GM12891 (cell line): ENCODE measurements at regions not wholly inside any gene's neighbourhood (a gene's known extent, or its start where the extent isn't known, plus 50 kb on each side); places are given as distances from the start of the nearest gene placed in this dataset.

Source experiments
- DNase-seq: peaks from one replicate; pipeline ENCODE4 v3.0.0; 2011; ENCODE audit warnings: low spot score; ENCODE audit not compliant: insufficient read length
- FAIRE-seq: peaks from 2 replicates; lab custom pipeline; 2011; peaks lifted over from hg19 to GRCh38; lab: Jason Lieb, UNC
- PAX5 ChIP-seq: IDR thresholded peaks from 2 replicates; pipeline ENCODE4 v1.6.1; 2011; ENCODE audit warnings: low read length, moderate library complexity, mild to moderate bottlenecking; ENCODE audit not compliant: insufficient read depth, severe bottlenecking
- POLR2A ChIP-seq: IDR thresholded peaks from 2 replicates; pipeline ENCODE4 v1.6.1; 2011; ENCODE audit warnings: low read depth, low read length, control low read depth
- POLR2AphosphoS5 ChIP-seq: IDR thresholded peaks from 2 replicates; pipeline ENCODE4 v1.6.1; 2011; ENCODE audit warnings: low read depth, low read length, control low read depth
- POU2F2 ChIP-seq: IDR thresholded peaks from 2 replicates; pipeline ENCODE4 v1.6.1; 2011; ENCODE audit warnings: low read depth, mild to moderate bottlenecking, control low read depth, low read length, moderate library complexity
- SPI1 ChIP-seq: IDR thresholded peaks from 2 replicates; pipeline ENCODE4 v1.6.1; 2011; ENCODE audit warnings: low read depth, low read length, control low read depth
- TAF1 ChIP-seq: IDR thresholded peaks from 2 replicates; pipeline ENCODE4 v1.6.1; 2011; ENCODE audit warnings: low read depth, low read length, control low read depth

DNA sequence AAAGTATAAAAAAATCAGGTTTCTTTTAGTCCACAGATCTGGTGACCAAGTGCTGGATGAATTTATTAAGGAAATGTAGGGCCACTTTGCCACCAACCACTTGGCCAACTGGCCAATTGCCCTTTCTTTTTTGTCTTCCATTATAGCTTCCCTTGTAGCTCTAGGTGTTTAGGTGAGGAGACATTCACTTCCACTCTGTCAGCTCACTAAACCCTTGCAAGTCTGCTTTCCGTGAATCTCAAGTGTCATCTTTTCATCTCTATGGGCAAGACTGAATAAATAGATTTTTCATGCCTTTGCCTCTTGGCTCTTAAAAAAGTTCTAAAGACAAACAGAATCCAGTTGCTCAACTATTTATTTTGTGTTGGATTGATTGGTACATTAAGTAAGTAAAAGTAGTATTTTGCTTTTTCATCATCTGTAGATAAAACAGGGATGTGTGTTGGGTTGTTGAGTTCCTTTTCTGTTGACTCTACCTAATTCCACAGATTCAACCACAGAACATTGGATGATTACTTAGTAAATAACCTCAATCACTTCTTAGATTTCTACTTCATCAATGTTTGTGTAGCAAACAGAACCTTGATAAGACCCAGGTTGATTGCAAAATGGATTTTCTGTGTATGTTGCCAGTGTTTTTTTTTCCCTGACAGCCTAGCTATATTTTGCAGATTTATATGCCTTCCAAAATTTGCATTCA lies 68.1 kb upstream of the GRXCR1 start:
- DNase-seq (no peak), FAIRE-seq (no peak)
- no peak for TF ChIP-seq SPI1
- TF ChIP-seq POLR2AphosphoS5, result no peak
- TF ChIP-seq TAF1, result no peak
- no peak for TF ChIP-seq POLR2A
- TF ChIP-seq POU2F2, result no peak
- no peak for TF ChIP-seq PAX5

DNA sequence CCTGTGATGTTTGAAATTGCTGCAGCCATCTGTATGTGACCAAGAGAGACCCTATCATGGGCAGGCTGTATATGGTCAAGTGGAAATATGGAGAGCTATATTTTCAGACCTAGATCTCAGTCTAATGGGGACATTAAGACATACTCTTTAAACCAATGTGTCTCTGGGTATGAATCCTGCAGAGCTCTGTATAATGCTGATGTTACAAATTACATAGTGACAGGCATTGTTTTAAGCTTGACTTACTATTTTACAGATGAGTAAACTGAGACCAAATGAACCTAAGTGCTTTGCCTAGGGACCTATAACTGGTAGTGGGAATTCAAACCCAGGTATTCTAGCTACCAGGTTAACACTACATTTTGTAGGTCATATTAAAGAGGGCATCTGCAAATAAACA lies 71.3 kb upstream of the GRXCR1 start:
- TF ChIP-seq POLR2AphosphoS5 (no peak), SPI1 (no peak), POLR2A (no peak), POU2F2 (no peak), TAF1 (no peak), PAX5 (no peak)
- DNase-seq (no peak), FAIRE-seq (no peak)

DNA sequence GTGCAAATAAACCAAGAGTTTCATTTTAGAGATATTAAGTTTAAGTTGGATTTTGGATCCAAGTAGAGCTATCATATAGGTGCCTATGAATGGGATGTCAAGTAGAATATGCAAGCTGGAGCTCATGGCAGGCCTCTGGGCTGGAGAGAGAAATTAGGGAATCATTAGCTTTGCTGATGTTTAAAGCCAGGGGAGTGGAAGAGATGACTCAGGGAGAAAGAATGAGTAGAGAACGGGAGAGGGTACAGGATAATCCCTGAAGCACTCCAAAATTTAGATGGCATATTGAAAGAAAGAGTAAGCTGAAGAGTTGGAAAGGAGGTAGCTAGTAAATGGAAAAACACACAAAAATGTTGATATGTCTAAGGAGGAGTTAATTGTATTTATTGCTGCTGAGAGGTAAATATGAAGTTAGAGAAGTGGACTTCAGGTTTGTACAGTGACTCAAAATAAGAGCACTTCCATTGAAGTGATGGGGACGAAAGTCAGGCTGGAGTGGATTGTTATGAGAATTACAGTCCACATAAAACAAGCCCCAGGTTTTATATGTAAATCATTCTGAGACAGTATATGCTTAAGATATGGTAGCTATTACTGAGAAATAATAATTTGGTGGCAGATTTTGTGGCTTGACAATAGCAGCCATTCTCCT lies 72.5 kb upstream of the GRXCR1 start:
- no peak for TF ChIP-seq SPI1
- no peak for TF ChIP-seq PAX5
- no peak for TF ChIP-seq POLR2AphosphoS5
- no peak for TF ChIP-seq POLR2A
- TF ChIP-seq POU2F2, result no peak
- no peak for TF ChIP-seq TAF1
- no peak for FAIRE-seq
- no peak for DNase-seq

DNA sequence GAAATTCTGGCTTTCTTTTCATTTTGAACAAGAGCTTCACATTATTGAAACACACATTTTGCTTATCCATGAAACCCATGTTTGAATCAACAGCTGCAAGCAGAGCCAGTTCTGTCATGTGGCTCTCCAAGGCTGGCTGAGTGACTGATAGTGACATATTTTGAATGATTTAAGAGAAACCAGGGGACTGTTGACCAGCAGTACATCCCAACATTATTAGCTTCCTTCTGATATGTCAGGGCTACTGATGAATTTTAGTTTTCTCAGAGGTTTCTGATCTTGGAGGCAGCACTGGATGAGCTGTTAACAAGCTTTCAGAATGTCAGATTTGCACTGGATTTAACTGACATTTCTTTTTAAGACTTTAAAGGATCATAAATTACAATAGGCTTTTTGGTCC lies 74.6 kb upstream of the GRXCR1 start:
- TF ChIP-seq POLR2AphosphoS5 (no peak), SPI1 (no peak), PAX5 (no peak), POLR2A (no peak)
- DNase-seq (no peak), FAIRE-seq (no peak)

DNA sequence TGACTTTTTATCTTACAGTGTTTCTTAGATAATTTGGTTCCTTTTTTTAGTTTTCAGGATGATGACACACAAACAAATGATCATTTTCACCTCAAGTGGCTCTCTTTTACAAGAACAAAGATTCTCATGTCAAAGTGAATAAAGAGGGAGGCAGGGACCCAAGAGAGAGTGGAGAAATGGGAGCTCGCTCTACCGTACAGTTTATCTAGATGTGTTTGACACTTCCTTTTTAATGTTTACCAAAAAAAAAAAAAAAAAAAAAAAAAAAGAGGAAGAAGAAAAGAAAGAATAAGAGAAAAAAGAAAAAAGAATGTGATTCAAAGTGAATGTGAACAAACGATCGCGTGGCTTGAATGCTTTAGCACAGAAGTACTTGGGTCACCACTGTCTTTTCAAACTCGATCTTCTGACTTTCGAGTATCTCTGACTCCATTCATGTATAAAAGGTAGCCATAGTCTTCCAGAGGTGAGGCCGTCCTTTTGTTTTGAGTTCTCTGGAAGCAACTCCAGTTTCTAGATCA lies 75.6 kb upstream of the GRXCR1 start:
- no peak for DNase-seq
- TF ChIP-seq POLR2A (no peak), POLR2AphosphoS5 (no peak), POU2F2 (no peak), PAX5 (no peak), TAF1 (no peak), SPI1 (no peak)
- no peak for FAIRE-seq

DNA sequence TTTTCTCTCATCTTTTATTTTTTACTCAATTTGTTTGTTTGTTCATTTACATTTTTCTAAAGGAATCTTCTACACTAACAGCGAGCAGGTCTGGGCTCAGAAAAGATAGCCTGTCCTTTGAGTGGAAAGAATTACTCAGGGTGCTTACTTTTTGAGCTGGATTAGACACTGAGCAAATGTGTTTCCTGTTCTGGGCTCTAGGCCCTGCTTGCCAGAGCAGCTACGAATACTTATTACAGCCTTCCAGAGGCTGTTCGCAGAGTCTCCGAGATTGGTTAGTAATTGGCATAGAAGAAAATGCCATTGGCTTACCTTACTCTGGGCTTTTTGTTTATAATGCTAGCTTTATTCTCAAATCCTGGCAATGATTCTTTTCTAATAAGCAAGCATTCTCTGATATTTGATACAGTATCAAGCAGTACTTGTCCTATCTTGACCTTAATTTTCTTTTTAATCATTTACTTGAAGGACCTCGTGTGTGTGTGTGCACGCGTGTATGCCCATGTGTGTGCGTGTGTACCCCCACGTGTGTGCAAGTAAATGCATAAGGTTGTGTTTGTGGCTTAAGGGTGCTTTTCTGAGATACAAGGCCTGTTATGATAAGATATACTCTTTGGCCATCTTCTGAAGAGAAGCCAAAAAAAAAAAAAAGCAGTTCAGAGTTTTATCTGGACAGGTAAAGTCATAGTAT lies 76.2 kb upstream of the GRXCR1 start:
- FAIRE-seq, result peak; percentile 23
- DNase-seq, result no peak
- TF ChIP-seq POLR2AphosphoS5 (no peak), POLR2A (no peak)

DNA sequence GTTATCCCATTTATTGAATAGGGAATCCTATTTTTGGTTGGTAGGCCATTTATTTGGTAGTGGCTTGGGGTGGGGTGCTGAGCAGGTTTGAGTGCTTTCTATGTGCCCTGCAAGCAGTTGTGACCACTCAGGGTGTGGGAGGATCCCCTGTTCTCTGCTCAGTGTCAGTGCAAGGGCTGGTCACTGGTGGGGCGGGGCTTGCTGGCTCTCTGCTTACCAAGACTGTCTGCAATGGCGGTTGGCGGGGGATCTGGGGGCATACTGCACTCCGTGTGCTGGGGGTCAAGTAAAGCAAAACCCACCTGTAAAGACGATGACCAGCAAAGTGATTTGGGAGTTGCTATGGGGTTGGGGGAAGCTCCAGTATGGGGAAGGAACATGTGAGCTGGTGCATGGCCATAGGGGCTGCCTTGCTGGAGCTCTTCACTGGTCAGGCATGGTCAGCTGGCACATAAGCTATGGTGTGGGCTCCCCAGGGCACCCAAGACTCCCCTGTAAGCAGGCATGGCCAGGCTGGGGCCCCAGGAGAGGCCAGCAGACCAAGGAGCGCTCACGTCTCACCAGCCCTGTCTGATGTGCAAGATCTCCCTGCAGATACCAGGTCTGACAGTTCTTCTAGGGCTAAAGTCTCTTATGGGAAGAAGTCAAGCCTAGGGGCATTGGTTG lies 83.0 kb upstream of the GRXCR1 start:
- no peak for TF ChIP-seq POLR2A
- no peak for TF ChIP-seq SPI1
- TF ChIP-seq POLR2AphosphoS5, result no peak
- TF ChIP-seq POU2F2, result no peak
- no peak for TF ChIP-seq PAX5
- TF ChIP-seq TAF1, result no peak
- no peak for FAIRE-seq

DNA sequence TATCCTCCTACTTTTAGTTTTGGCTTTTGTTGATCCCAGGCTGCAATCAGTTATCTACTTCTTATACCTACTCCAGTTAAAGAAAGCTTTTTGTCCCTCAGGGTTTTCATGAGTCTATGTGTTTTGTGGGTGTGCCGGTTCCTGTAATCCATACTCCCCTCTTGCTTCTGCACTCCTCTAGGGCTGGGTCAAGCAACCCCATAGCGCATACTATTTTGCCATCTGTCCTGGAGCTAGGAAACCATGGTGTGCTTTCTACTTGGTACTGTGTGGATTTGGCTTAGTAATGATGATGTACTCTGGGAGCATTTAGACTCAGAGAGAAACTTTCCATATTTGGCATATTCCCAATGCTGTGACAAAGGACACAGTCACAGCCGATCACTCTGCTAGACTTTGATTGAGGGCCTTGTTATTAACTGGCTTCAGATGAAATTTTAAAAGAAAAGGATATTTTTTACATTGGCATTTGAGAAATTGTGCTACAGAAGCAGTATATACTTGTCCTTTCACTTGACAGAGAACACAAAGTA lies 86.1 kb upstream of the GRXCR1 start:
- FAIRE-seq, result no peak

More for the DNA sequence above, 83.0 kb upstream of the GRXCR1 start:
- DNase-seq, result no peak

DNA sequence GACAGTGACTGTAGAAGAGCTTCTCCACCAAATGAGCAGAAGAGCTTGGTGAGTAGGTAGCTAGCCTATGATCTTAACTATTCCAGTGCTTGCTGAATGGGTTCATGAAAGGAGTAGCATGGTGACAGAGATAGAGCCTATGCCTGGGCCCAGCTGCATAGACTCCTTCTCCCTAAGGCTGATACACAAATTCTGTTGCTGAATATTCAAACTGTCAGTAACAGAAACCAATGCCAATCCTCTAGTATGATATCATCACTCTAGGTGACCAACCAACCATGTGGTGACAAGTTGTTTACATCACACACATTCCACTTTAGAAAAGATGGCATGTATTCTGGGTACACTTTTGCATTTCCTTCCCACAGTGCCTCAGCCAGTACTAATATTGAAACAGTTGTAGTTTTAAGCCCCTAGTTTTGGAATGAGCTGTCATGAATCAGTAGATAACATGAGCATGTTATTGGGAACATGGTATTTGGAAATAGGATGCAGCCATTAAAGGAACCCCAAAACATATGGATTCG lies 103.4 kb upstream of the GRXCR1 start:
- no peak for DNase-seq
- FAIRE-seq, result peak; percentile 55
- TF ChIP-seq PAX5, result no peak
- no peak for TF ChIP-seq TAF1
- no peak for TF ChIP-seq POLR2A
- TF ChIP-seq POU2F2, result no peak
- no peak for TF ChIP-seq SPI1
- TF ChIP-seq POLR2AphosphoS5, result no peak

More for the DNA sequence above, 86.1 kb upstream of the GRXCR1 start:
- TF ChIP-seq POU2F2 (no peak), POLR2A (no peak), SPI1 (no peak), TAF1 (no peak), POLR2AphosphoS5 (no peak), PAX5 (no peak)
- no peak for DNase-seq

DNA sequence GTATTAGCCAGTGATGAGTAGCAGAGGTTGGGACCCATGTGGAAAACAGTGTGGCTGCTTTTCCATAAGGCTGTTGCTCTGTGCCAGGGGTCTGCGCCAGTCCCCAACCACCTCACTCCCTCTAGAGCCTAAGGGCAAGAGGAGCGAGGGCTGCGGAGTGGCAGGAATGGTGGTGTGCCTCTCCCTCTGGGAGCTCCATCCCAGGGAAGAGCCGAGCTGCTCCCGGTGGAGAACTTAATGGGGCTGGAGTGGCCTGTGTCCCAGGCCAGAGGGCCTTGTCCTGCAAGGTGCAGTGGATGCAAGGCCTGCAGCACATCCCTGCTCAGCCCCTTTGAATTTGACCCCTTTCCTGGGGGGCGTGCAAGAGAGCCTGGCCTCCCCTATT lies 105.4 kb upstream of the GRXCR1 start:
- no peak for FAIRE-seq
- no peak for TF ChIP-seq POLR2AphosphoS5
- TF ChIP-seq TAF1, result no peak
- TF ChIP-seq POLR2A, result no peak
- TF ChIP-seq SPI1, result no peak
- TF ChIP-seq PAX5, result no peak
- TF ChIP-seq POU2F2, result no peak
- DNase-seq, result no peak
